NB4 (cell line): ENCODE measurements at regions not wholly inside any gene's neighbourhood (a gene's known extent, or its start where the extent isn't known, plus 50 kb on each side); places are given as distances from the start of the nearest gene placed in this dataset.

Experiments
- MAX ChIP-seq: IDR thresholded peaks from 2 replicates; pipeline ENCODE4 v1.6.1; 2011; ENCODE audit warnings: low read depth, low read length
- POLR2A ChIP-seq: IDR thresholded peaks from 2 replicates; pipeline ENCODE4 v1.6.1; 2011; ENCODE audit warnings: mild to moderate bottlenecking; ENCODE audit not compliant: insufficient read length; ENCODE audit errors: extremely low read depth
- TF ChIP-seq, protein P1 (sequence below): IDR thresholded peaks from one replicate; pipeline ENCODE4 v1.5.1; 2012; ENCODE audit warnings: low read depth, low read length

GRCh38 chr17:77558846-77559626 lies 399.5 kb upstream of the TNRC6C start:
- TF ChIP-seq, protein P1, sequence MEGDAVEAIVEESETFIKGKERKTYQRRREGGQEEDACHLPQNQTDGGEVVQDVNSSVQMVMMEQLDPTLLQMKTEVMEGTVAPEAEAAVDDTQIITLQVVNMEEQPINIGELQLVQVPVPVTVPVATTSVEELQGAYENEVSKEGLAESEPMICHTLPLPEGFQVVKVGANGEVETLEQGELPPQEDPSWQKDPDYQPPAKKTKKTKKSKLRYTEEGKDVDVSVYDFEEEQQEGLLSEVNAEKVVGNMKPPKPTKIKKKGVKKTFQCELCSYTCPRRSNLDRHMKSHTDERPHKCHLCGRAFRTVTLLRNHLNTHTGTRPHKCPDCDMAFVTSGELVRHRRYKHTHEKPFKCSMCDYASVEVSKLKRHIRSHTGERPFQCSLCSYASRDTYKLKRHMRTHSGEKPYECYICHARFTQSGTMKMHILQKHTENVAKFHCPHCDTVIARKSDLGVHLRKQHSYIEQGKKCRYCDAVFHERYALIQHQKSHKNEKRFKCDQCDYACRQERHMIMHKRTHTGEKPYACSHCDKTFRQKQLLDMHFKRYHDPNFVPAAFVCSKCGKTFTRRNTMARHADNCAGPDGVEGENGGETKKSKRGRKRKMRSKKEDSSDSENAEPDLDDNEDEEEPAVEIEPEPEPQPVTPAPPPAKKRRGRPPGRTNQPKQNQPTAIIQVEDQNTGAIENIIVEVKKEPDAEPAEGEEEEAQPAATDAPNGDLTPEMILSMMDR = no peak
- TF ChIP-seq POLR2A = no peak
- no peak for TF ChIP-seq MAX
